Sigmoid colon (tissue), 4 donors: ENCODE measurements at regions not wholly inside any gene's neighbourhood (a gene's known extent, or its start where the extent isn't known, plus 50 kb on each side); places are given as distances from the start of the nearest gene placed in this dataset.

Experiments used
- POLR2A ChIP-seq, 2 donors: fragments of 450-650 bp; IDR thresholded peaks; one replicate each; pipeline ENCODE4 v1.6.1; 2016; ENCODE audit warnings: antibody characterized with exemption in 2 of 2, mild to moderate bottlenecking in 2 of 2, moderate library complexity in 2 of 2
- POLR2AphosphoS5 ChIP-seq, 4 donors: sonication (generic); formaldehyde crosslinking; IDR thresholded peaks; one replicate each; pipeline ENCODE4 v1.6.1; 2017; ENCODE audit warnings: antibody characterized with exemption in 4 of 4
- TF ChIP-seq, protein P1 (sequence below), 4 experiments: fragments of 450-650 bp in 3 of 4; fragments of 200-600 bp in 1 of 4; IDR thresholded peaks; one replicate each; pipeline ENCODE4 v1.5.1; 2016 to 2019; ENCODE audit warnings: antibody characterized with exemption in 4 of 4, mild to moderate bottlenecking in 3 of 4, moderate library complexity in 2 of 4

DNA sequence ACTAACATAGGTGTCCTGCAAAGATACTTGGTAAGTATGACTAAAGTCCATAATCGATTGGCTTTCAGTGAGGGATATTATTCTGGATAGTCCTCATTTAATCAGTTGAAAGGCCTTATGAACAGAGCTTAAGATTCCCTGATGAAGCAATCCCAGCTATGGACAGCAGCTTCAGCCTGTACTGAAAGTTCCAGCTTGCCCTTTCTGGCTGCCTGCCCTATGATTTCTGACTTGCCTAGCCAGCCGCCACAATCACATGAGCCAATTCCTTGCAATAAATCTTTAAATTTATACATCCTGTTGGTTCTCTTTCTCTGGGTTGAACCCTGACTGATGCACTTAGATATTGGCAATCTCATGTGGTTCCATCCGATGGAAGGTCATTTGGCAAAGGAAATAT is 759.0 kb upstream of the API5 start:
- TF ChIP-seq, protein P1, sequence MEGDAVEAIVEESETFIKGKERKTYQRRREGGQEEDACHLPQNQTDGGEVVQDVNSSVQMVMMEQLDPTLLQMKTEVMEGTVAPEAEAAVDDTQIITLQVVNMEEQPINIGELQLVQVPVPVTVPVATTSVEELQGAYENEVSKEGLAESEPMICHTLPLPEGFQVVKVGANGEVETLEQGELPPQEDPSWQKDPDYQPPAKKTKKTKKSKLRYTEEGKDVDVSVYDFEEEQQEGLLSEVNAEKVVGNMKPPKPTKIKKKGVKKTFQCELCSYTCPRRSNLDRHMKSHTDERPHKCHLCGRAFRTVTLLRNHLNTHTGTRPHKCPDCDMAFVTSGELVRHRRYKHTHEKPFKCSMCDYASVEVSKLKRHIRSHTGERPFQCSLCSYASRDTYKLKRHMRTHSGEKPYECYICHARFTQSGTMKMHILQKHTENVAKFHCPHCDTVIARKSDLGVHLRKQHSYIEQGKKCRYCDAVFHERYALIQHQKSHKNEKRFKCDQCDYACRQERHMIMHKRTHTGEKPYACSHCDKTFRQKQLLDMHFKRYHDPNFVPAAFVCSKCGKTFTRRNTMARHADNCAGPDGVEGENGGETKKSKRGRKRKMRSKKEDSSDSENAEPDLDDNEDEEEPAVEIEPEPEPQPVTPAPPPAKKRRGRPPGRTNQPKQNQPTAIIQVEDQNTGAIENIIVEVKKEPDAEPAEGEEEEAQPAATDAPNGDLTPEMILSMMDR (IDR thresholded peaks at IDR 0.05) = no peak
- TF ChIP-seq POLR2AphosphoS5 (IDR thresholded peaks at IDR 0.05) (no peak), POLR2A (IDR thresholded peaks at IDR 0.05) (no peak)
